Loucy (cell line): ENCODE measurements at regions not wholly inside any gene's neighbourhood (a gene's known extent, or its start where the extent isn't known, plus 50 kb on each side); places are given as distances from the start of the nearest gene placed in this dataset.

Source experiments
- H2AFZ ChIP-seq: fragments of 200-600 bp; sonication (generic); 2 replicates; pipeline ENCODE4 v1.6.0; 2016; ENCODE audit warnings: antibody characterized with exemption, mild to moderate bottlenecking, low read length, moderate library complexity
- H3F3A ChIP-seq: fragments of 200-600 bp; 2 replicates; pipeline ENCODE4 v1.6.0; 2016; ENCODE audit warnings: antibody characterized with exemption, low read depth, mild to moderate bottlenecking
- H3K27me3 ChIP-seq: fragments of 200-600 bp; sonication (generic); 2 replicates; pipeline ENCODE4 v1.6.1; 2014; ENCODE audit warnings: low read length, mild to moderate bottlenecking; ENCODE audit not compliant: insufficient read depth, poor library complexity, severe bottlenecking
- H3K36me3 ChIP-seq: fragments of 200-600 bp; sonication (generic); 2 replicates; pipeline ENCODE4 v1.6.1; 2016; ENCODE audit warnings: low read length; ENCODE audit not compliant: insufficient read depth
- H3K4me1 ChIP-seq: fragments of 200-600 bp; sonication (generic); 2 replicates; pipeline ENCODE4 v1.5.1; 2014; ENCODE audit warnings: low read length, mild to moderate bottlenecking; ENCODE audit not compliant: insufficient read depth, poor library complexity, severe bottlenecking
- H3K4me2 ChIP-seq: fragments of 200-600 bp; sonication (generic); 2 replicates; pipeline ENCODE4 v1.6.0; 2014; ENCODE audit warnings: antibody characterized with exemption, low read length, low read depth, mild to moderate bottlenecking; ENCODE audit not compliant: poor library complexity, severe bottlenecking
- H3K4me3 ChIP-seq: fragments of 200-600 bp; sonication (generic); 2 replicates; pipeline ENCODE4 v1.5.1; 2014; ENCODE audit warnings: low read length, mild to moderate bottlenecking, mixed read lengths; ENCODE audit not compliant: poor library complexity, severe bottlenecking
- H3K79me2 ChIP-seq: fragments of 200-600 bp; sonication (generic); 2 replicates; pipeline ENCODE4 v1.6.1; 2014; ENCODE audit warnings: low read length; ENCODE audit not compliant: insufficient read depth
- H3K9ac ChIP-seq: fragments of 200-600 bp; sonication (generic); 2 replicates; pipeline ENCODE4 v1.6.0; 2014; ENCODE audit warnings: mild to moderate bottlenecking, low read depth, low read length, moderate library complexity; ENCODE audit not compliant: poor library complexity, severe bottlenecking
- H3K9me2 ChIP-seq: fragments of 200-600 bp; sonication (generic); replicated peaks from 2 replicates; pipeline ENCODE4 v1.6.1; 2016; ENCODE audit warnings: low read depth, low read length, mixed read lengths
- H3K9me3 ChIP-seq: fragments of 200-600 bp; sonication (generic); 2 replicates; pipeline ENCODE4 v1.6.1; 2014; ENCODE audit warnings: mild to moderate bottlenecking, antibody characterized with exemption, low read length, low read depth; ENCODE audit not compliant: insufficient read depth
- H4K20me1 ChIP-seq: fragments of 200-600 bp; sonication (generic); 2 replicates; pipeline ENCODE4 v1.6.0; 2014; ENCODE audit warnings: antibody characterized with exemption, low read length, mild to moderate bottlenecking; ENCODE audit not compliant: insufficient read depth, poor library complexity, severe bottlenecking
- EZH2phosphoT487 ChIP-seq: fragments of 200-600 bp; IDR thresholded peaks from 2 replicates; pipeline ENCODE4 v1.6.1; 2018; ENCODE audit warnings: antibody characterized with exemption, mild to moderate bottlenecking, moderate library complexity, borderline replicate concordance
- TF ChIP-seq, protein P1 (sequence below): fragments of 200-600 bp; sonication (generic); conservative IDR thresholded peaks from 2 replicates; pipeline ENCODE4 v1.5.1; 2014; ENCODE audit warnings: mild to moderate bottlenecking, antibody characterized with exemption, low read length

DNA sequence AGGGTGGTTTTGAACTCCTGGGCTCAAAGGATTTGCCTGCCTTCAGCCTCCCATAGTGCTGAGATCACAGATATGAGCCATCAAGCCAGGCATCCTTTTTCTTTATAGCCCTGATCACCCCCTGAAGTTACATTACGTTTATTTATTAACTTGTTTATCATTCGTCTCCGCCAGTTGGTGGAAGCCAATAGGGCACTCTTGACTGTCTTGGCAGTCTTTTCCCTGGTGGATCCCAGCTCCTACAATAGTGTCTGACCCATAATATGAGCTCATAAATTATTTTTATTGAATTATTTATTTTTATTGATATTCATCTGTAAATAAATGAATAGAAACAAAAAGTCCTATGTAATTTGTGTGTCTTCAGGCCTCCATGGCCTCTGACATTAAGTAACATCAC, 484.3 kb upstream of the FAT1 start:
- TF ChIP-seq, protein P1, sequence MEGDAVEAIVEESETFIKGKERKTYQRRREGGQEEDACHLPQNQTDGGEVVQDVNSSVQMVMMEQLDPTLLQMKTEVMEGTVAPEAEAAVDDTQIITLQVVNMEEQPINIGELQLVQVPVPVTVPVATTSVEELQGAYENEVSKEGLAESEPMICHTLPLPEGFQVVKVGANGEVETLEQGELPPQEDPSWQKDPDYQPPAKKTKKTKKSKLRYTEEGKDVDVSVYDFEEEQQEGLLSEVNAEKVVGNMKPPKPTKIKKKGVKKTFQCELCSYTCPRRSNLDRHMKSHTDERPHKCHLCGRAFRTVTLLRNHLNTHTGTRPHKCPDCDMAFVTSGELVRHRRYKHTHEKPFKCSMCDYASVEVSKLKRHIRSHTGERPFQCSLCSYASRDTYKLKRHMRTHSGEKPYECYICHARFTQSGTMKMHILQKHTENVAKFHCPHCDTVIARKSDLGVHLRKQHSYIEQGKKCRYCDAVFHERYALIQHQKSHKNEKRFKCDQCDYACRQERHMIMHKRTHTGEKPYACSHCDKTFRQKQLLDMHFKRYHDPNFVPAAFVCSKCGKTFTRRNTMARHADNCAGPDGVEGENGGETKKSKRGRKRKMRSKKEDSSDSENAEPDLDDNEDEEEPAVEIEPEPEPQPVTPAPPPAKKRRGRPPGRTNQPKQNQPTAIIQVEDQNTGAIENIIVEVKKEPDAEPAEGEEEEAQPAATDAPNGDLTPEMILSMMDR: no peak
- TF ChIP-seq EZH2phosphoT487: no peak
- H3K9me3 ChIP-seq: peaks cover 4% of the 10 kb centered on the region; the same call in 1 of the 2 replicates
- 0 out of 2 replicates have a peak, but pooled peaks cover 3% of the 10 kb centered on the region for H3K9me2 ChIP-seq
- H3K36me3 ChIP-seq: no peaks in the 10 kb centered on the region
- no peak overlapping the region for H3K4me2 ChIP-seq
- no peak overlapping the region for H3K4me3 ChIP-seq
- H3F3A ChIP-seq: no peaks in the 10 kb centered on the region
- H2AFZ ChIP-seq: no peak overlapping the region
- H4K20me1 ChIP-seq: no peaks in the 10 kb centered on the region
- no peak overlapping the region for H3K9ac ChIP-seq
- no peaks in the 10 kb centered on the region for H3K27me3 ChIP-seq
- H3K4me1 ChIP-seq: no peaks in the 10 kb centered on the region
- H3K79me2 ChIP-seq: no peaks in the 10 kb centered on the region

DNA sequence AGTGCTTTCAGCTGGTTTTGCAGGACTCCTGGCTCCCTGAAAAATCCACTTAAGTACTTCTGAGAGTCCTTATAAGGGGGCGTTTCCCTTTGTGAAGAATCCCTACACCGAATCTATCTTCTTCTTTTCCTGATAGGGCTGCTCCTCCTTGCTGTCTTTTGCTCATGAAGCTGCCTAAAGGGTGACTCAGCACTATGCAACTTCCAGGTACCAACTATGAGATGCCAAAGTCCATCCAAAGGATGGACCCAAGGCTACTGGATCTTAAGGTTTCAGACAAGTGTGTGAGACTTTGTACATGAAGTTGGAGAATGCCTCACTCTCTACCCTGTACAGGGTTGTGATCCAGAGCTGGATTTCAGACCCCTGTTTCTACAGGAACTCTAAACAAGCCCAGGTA, 485.0 kb upstream of the FAT1 start:
- H3K9me3 ChIP-seq: peaks cover 4% of the 10 kb centered on the region; the same call in 1 of the 2 replicates
- H3F3A ChIP-seq: no peaks in the 10 kb centered on the region
- no peaks in the 10 kb centered on the region for H3K36me3 ChIP-seq
- TF ChIP-seq, protein P1: no peak
- H3K9ac ChIP-seq: no peak overlapping the region
- no peak overlapping the region for H3K4me2 ChIP-seq
- no peaks in the 10 kb centered on the region for H3K27me3 ChIP-seq
- H3K4me3 ChIP-seq: no peak overlapping the region
- H3K79me2 ChIP-seq: no peaks in the 10 kb centered on the region
- H3K4me1 ChIP-seq: no peaks in the 10 kb centered on the region
- H3K9me2 ChIP-seq: 0 out of 2 replicates have a peak, but pooled peaks cover 3% of the 10 kb centered on the region
- no peaks in the 10 kb centered on the region for H4K20me1 ChIP-seq
- H2AFZ ChIP-seq: no peak overlapping the region

DNA sequence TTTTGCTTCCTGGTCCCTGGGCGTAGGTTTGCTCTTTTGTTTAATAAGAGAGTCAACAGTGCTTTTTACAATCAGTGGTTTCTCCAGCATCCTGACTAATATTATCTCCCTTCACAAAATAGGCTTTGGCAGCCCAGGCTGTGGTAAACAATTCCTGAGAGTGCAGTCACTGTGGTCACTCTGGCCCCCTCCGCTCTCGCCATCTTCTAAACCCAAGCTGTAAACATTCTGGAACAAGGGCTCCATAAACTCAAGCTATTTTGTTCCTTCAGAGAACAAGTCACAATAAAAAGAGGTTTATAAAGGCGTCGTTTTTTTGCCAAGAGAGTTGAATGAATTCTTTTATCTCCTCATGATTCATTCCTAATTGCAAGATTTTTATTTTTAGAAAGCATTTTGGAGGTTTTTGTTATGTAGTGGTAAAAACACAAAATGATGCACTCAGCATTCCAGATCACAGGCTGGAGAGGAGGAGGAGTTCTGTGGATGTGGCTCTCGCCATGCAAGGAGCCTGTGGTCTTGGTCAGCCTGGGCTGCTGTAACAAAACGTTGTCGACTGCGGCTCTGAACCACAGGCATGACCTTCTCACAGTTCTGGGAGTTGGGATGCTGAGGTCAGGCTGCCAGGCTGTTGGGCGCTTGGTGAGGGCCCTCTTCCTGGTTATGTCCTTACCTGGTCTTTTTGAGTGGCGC, 486.4 kb upstream of the FAT1 start:
- Histone ChIP-seq H2AFZ (no peak overlapping the region), H3K36me3 (no peaks in the 10 kb centered on the region), H3F3A (no peaks in the 10 kb centered on the region), H3K79me2 (no peaks in the 10 kb centered on the region), H3K4me2 (no peak overlapping the region), H3K27me3 (no peaks in the 10 kb centered on the region), H3K9me2 (0 out of 2 replicates have a peak, but pooled peaks cover 3% of the 10 kb centered on the region), H4K20me1 (no peaks in the 10 kb centered on the region), H3K4me1 (no peaks in the 10 kb centered on the region), H3K9ac (no peak overlapping the region), H3K9me3 (peaks cover 4% of the 10 kb centered on the region; the same call in 1 of the 2 replicates), H3K4me3 (no peak overlapping the region)
- TF ChIP-seq, protein P1: no peak
- no peak for TF ChIP-seq EZH2phosphoT487
